Activated T-cell treated with anti-CD3 and anti-CD28 coated beads for 1 hour (primary cell): ENCODE measurements at regions not wholly inside any gene's neighbourhood (a gene's known extent, or its start where the extent isn't known, plus 50 kb on each side); places are given as distances from the start of the nearest gene placed in this dataset.
"Not testable (repeated sequence)": the region's sequence is repeated elsewhere in the genome, so short reads cannot be mapped to it uniquely, and the experiment has no call there.

Experiments
- DNase-seq: peaks from one replicate; pipeline ENCODE4 v3.0.0-alpha.2; 2020; ENCODE audit warnings: low read depth

GRCh38 chr5:18354828-18355227, 720.6 kb downstream of the TAF11L14 start:
- no peak for DNase-seq

- DNase-seq = no peak
Observed at GRCh38 chr5:18357486-18357885, 723.2 kb downstream of the TAF11L14 start.

- no peak for DNase-seq
Observed at GRCh38 chr5:18366234-18366633, 732.0 kb downstream of the TAF11L14 start.

GRCh38 chr5:18370531-18370930, 736.3 kb downstream of the TAF11L14 start:
- DNase-seq = no peak

- no peak for DNase-seq
Observed at GRCh38 chr5:18375641-18376040, 741.4 kb downstream of the TAF11L14 start.

- no peak for DNase-seq
Observed at GRCh38 chr5:18378066-18378465, 743.8 kb downstream of the TAF11L14 start.

- no peak for DNase-seq
Observed at GRCh38 chr5:18379189-18379588, 744.9 kb downstream of the TAF11L14 start.

GRCh38 chr5:18380729-18381362, 746.6 kb downstream of the TAF11L14 start:
- DNase-seq = no peak

- peak; percentile 10 for DNase-seq
Observed at GRCh38 chr5:18393565-18394442, 759.5 kb downstream of the TAF11L14 start.

GRCh38 chr5:18394443-18394804, 760.2 kb downstream of the TAF11L14 start:
- no peak for DNase-seq

- no peak for DNase-seq
Observed at GRCh38 chr5:18395126-18396110, 761.2 kb downstream of the TAF11L14 start.

GRCh38 chr5:18397371-18397770, 763.1 kb downstream of the TAF11L14 start:
- DNase-seq = no peak

- DNase-seq = no peak
Observed at GRCh38 chr5:18397891-18398290, 763.6 kb downstream of the TAF11L14 start.

- not testable (repeated sequence) for DNase-seq
Observed at GRCh38 chr5:18399461-18400327, 765.4 kb downstream of the TAF11L14 start.

- DNase-seq = no peak
Observed at GRCh38 chr5:18403141-18403540, 768.9 kb downstream of the TAF11L14 start.

GRCh38 chr5:18403941-18404438, 769.7 kb downstream of the TAF11L14 start:
- DNase-seq = no peak

- DNase-seq = no peak
Observed at GRCh38 chr5:18420711-18421110, 786.5 kb downstream of the TAF11L14 start.

- DNase-seq = no peak
Observed at GRCh38 chr5:18433336-18433735, 799.1 kb downstream of the TAF11L14 start.

- DNase-seq = no peak
Observed at GRCh38 chr5:18438126-18438525, 803.9 kb downstream of the TAF11L14 start.

- no peak for DNase-seq
Observed at GRCh38 chr5:18455521-18455920, 821.3 kb downstream of the TAF11L14 start.

GRCh38 chr5:18457255-18457654, 823.0 kb downstream of the TAF11L14 start:
- no peak for DNase-seq
